ENCODE measurements at regions not wholly inside any gene's neighbourhood (a gene's known extent, or its start where the extent isn't known, plus 50 kb on each side); places are given as distances from the start of the nearest gene placed in this dataset.

DNA sequence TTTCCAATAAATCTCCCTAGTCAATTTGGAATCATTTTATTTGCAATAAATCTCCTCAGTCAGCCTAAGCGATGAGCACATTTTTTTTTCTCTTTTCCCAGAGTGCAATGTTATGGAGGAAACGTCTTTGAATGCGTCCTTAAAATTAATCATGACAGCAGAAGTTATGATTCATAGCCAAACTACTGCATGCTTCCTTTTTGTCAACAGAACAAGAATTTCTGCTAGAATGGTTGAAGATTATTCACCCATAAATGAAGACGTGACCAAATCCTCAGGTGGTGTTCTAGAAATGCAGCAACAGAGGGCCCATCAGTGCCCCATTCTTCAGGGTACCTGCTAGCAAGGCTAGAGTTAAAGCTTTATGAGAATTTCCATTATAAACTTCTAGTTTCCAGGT, 407.9 kb upstream of the PKN2 start:
- no peak overlapping the region for H3K4me3 ChIP-seq (ENCODE audit: low read length in 3 of 3)
- H3K27me3 ChIP-seq (ENCODE audit: control insufficient read depth in 3 of 3, insufficient read depth in 3 of 3, low read length in 3 of 3), result no peaks in the 10 kb centered on the region
- H3K4me1 ChIP-seq (ENCODE audit: control insufficient read depth in 3 of 3, insufficient read depth in 3 of 3, low read length in 3 of 3), result no peaks in the 10 kb centered on the region
- H3K9me3 ChIP-seq (ENCODE audit: control insufficient read depth in 3 of 3, low read length in 3 of 3), result no peaks in the 10 kb centered on the region
- H3K9ac ChIP-seq (ENCODE audit: low read depth in 1 of 3, low read length in 3 of 3), result no peak overlapping the region
- H3K36me3 ChIP-seq (ENCODE audit: control insufficient read depth in 3 of 3, insufficient read depth in 3 of 3, low read length in 3 of 3), result no peaks in the 10 kb centered on the region
- H3K27ac ChIP-seq (ENCODE audit: low read depth, low read length), result no peak overlapping the region

DNA sequence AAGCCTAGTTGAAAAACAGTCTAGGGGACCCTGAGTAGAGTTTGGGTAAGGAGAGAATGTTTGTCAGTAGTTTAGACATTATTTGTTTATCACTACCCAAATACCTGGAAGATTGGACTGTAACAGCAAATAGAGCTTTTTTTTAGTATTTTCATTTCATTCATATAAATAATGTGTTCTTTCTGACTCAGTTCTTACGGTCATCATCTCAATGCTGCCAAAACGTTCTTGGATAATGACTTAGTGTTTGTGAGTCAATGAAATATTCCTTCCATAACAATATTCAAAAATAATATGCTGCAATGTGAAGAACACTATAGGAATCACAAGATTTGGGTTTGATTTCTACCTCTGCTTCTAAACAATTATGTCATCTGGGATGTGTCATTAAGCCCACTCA, 400.0 kb upstream of the PKN2 start:
- Histone ChIP-seq H3K27ac (ENCODE audit: low read depth, low read length) (no peak overlapping the region), H3K4me1 (ENCODE audit: control insufficient read depth in 3 of 3, insufficient read depth in 3 of 3, low read length in 3 of 3) (no peaks in the 10 kb centered on the region)

DNA sequence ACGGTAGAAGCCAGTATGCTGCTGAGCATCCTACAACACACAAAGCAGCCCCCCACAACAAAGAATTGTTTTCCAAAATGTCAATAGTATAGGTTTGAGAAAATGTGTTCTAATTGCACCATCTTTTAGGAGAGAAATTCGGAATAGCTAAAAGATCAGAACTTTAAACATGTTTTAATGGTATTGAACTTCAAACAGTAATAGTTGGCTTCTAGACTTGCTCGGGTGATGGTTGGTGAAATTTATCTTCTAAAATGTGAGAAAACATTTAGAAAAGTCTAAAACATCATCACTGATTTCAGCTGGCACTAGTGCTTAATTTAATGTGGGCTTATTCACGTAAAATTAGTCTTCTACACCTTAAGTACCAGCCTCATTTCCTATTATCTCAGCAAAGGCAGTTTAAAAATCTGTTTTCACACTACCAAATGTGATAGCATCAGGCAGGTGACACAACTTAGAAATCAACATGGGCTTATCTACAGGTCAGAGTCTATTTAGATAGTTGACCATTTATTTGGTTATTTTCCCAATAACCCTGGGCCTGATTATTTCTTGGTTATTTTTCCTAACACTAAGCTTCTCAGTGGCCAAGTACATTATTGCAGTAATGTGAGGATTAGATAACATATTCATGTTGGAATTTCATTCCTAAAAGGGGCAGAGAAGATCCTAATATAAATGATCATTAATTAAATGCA, 399.3 kb upstream of the PKN2 start:
- no peaks in the 10 kb centered on the region for H3K27me3 ChIP-seq (ENCODE audit: control insufficient read depth in 3 of 3, insufficient read depth in 3 of 3, low read length in 3 of 3)
- H3K4me3 ChIP-seq (ENCODE audit: low read length in 3 of 3), result no peak overlapping the region
- H3K9me3 ChIP-seq (ENCODE audit: control insufficient read depth in 3 of 3, low read length in 3 of 3), result no peaks in the 10 kb centered on the region
- no peaks in the 10 kb centered on the region for H3K4me1 ChIP-seq (ENCODE audit: control insufficient read depth in 3 of 3, insufficient read depth in 3 of 3, low read length in 3 of 3)
- no peak overlapping the region for H3K27ac ChIP-seq (ENCODE audit: low read depth, low read length)
- no peak overlapping the region for H3K9ac ChIP-seq (ENCODE audit: low read depth in 1 of 3, low read length in 3 of 3)
- H3K36me3 ChIP-seq (ENCODE audit: control insufficient read depth in 3 of 3, insufficient read depth in 3 of 3, low read length in 3 of 3), result no peaks in the 10 kb centered on the region

More for the DNA sequence above, 400.0 kb upstream of the PKN2 start:
- H3K4me3 ChIP-seq (ENCODE audit: low read length in 3 of 3), result no peak overlapping the region
- H3K9me3 ChIP-seq (ENCODE audit: control insufficient read depth in 3 of 3, low read length in 3 of 3), result no peaks in the 10 kb centered on the region
- H3K9ac ChIP-seq (ENCODE audit: low read depth in 1 of 3, low read length in 3 of 3), result no peak overlapping the region
- no peaks in the 10 kb centered on the region for H3K36me3 ChIP-seq (ENCODE audit: control insufficient read depth in 3 of 3, insufficient read depth in 3 of 3, low read length in 3 of 3)
- H3K27me3 ChIP-seq (ENCODE audit: control insufficient read depth in 3 of 3, insufficient read depth in 3 of 3, low read length in 3 of 3), result no peaks in the 10 kb centered on the region

DNA sequence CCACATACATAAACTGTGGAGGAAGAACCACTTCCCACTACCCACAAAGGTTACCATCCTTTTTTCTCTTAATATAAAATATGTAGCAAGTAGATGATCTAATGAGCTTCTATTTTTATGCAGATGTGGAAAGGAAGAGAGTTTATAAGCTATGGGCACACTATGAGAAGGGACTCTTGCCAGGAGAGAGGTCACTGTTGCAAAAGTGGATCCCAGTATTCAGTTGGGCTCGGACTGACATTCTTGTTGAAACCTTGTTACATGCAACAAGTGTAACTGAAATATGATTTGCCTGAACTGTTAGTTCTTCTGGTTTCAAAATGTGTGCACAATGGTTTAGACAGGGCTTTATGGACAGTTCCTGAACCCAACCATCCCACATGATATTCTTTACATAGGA, 397.4 kb upstream of the PKN2 start:
- Histone ChIP-seq H3K27me3 (ENCODE audit: control insufficient read depth in 3 of 3, insufficient read depth in 3 of 3, low read length in 3 of 3) (no peaks in the 10 kb centered on the region), H3K9me3 (ENCODE audit: control insufficient read depth in 3 of 3, low read length in 3 of 3) (no peaks in the 10 kb centered on the region), H3K9ac (ENCODE audit: low read depth in 1 of 3, low read length in 3 of 3) (no peak overlapping the region), H3K4me1 (ENCODE audit: control insufficient read depth in 3 of 3, insufficient read depth in 3 of 3, low read length in 3 of 3) (no peaks in the 10 kb centered on the region), H3K4me3 (ENCODE audit: low read length in 3 of 3) (no peak overlapping the region), H3K36me3 (ENCODE audit: control insufficient read depth in 3 of 3, insufficient read depth in 3 of 3, low read length in 3 of 3) (no peaks in the 10 kb centered on the region), H3K27ac (ENCODE audit: low read depth, low read length) (no peak overlapping the region)

DNA sequence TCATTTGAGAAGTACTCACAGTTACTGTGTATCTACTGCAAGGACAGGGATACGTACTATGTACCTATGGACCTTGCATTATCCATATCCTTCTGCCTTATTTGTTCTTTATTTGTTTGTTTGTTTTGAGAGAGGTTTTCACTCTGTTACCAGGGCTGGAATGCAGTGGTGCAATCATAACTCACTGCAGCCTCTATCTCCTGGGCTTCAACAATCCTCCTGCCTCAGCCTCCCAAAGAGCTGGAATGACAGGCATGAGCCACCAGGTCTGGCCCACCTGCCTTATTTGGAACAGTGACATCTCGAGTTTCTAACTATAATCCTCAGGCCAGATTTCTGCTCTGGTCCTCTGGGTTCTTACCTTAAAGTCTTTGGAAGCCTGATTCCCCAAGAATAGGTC, 395.5 kb upstream of the PKN2 start:
- Histone ChIP-seq H3K27ac (ENCODE audit: low read depth, low read length) (no peak overlapping the region), H3K9me3 (ENCODE audit: control insufficient read depth in 3 of 3, low read length in 3 of 3) (no peaks in the 10 kb centered on the region), H3K36me3 (ENCODE audit: control insufficient read depth in 3 of 3, insufficient read depth in 3 of 3, low read length in 3 of 3) (no peaks in the 10 kb centered on the region), H3K27me3 (ENCODE audit: control insufficient read depth in 3 of 3, insufficient read depth in 3 of 3, low read length in 3 of 3) (no peaks in the 10 kb centered on the region), H3K9ac (ENCODE audit: low read depth in 1 of 3, low read length in 3 of 3) (no peak overlapping the region), H3K4me3 (ENCODE audit: low read length in 3 of 3) (no peak overlapping the region), H3K4me1 (ENCODE audit: control insufficient read depth in 3 of 3, insufficient read depth in 3 of 3, low read length in 3 of 3) (no peaks in the 10 kb centered on the region)

DNA sequence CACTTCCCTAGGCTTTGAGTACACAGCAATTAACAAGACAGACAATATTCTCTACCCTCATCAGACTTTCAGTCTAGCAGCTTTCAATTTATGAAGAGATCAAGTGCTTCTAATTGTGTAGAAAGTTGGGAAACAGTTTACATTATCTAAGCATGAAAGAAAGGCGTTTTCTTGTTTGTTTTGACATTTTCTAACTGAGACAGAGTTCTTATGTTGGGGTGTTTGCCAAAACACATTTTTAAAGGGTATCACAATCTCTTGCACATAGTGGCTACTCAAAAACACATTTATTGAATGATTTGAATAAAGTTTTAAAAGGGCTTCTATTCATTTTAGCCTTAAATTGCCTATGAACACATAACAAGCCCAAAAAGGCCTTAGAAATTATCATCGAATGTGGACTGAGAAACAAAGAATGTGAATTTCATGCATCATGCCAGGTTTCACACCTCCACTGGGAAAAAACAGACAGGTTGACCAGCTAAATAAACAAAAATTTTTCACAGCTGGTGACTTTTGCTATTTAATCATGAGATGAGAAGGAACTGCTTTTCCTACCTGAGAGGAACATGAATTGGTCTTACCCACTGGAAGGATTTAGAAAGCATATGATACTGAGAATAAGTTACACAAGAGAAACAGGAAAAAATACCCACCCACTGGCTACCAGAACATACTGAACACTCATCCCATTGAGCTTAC, 394.5 kb upstream of the PKN2 start:
- no peak overlapping the region for H3K9ac ChIP-seq (ENCODE audit: low read depth in 1 of 3, low read length in 3 of 3)
- H3K36me3 ChIP-seq (ENCODE audit: control insufficient read depth in 3 of 3, insufficient read depth in 3 of 3, low read length in 3 of 3), result no peaks in the 10 kb centered on the region
- no peaks in the 10 kb centered on the region for H3K9me3 ChIP-seq (ENCODE audit: control insufficient read depth in 3 of 3, low read length in 3 of 3)
- no peaks in the 10 kb centered on the region for H3K27me3 ChIP-seq (ENCODE audit: control insufficient read depth in 3 of 3, insufficient read depth in 3 of 3, low read length in 3 of 3)
- no peaks in the 10 kb centered on the region for H3K4me1 ChIP-seq (ENCODE audit: control insufficient read depth in 3 of 3, insufficient read depth in 3 of 3, low read length in 3 of 3)
- H3K4me3 ChIP-seq (ENCODE audit: low read length in 3 of 3), result no peak overlapping the region
- no peak overlapping the region for H3K27ac ChIP-seq (ENCODE audit: low read depth, low read length)

DNA sequence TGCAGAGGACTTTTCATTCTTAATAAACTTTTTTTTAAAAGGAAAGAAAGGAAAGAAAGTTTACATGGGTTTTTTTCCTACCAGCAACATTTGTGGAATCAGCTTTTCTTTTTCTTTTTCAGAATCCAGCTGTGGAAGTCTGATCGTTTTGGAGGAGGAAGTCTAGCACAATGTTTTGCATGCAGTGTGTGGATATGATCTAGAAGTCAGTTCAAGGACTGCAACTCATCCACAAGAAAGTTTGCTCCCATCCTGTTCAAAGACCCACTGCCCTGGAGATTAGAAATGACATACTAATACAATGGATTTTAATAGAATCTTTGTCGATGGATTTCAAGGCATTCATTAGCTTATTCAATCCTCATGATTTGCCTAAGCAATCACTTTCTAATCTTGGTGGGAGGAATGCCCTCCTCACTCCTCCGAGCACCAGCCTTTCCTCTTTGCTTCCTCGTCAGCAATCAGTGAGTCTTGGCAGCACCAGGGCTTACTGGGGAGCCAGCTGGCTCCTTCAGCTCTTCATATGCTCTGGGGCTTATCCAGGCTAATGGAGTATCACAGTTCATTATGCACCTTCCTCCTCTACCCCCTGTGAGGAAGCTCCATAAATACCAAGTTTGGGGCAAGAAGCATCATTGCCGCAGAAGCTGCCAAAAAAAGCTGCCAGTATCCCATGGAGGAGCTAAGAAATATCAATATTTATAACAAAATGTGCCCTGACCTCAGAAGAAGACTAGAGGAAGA, 392.3 kb upstream of the PKN2 start:
- Histone ChIP-seq H3K36me3 (ENCODE audit: control insufficient read depth in 3 of 3, insufficient read depth in 3 of 3, low read length in 3 of 3) (no peaks in the 10 kb centered on the region), H3K9ac (ENCODE audit: low read depth in 1 of 3, low read length in 3 of 3) (no peak overlapping the region), H3K4me3 (ENCODE audit: low read length in 3 of 3) (no peak overlapping the region), H3K27me3 (ENCODE audit: control insufficient read depth in 3 of 3, insufficient read depth in 3 of 3, low read length in 3 of 3) (no peaks in the 10 kb centered on the region), H3K9me3 (ENCODE audit: control insufficient read depth in 3 of 3, low read length in 3 of 3) (no peaks in the 10 kb centered on the region), H3K27ac (ENCODE audit: low read depth, low read length) (no peak overlapping the region), H3K4me1 (ENCODE audit: control insufficient read depth in 3 of 3, insufficient read depth in 3 of 3, low read length in 3 of 3) (no peaks in the 10 kb centered on the region)

DNA sequence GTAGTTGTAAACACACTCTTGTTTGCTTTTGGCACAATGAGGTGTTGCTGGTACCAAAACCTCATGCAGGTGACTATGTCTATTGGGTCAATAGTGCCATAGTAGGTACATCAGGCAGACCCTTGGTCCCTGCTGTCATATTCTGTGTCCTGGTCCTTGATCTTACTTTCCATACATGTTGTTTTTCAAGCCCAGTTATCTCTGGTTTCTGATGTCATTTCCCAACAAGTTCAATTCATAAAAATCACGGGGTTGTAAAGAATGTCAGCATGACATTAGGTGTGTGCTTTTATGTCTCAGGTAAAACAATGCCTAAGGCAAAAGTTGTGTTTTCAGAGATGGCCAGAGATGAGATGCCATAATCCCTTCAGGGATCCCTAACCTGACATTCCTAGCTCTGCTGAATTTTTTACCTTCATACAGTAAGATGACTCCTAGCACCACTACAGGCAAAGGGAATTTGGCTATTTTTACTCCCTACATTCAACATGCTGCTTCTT, 390.3 kb upstream of the PKN2 start:
- Histone ChIP-seq H3K9me3 (ENCODE audit: control insufficient read depth in 3 of 3, low read length in 3 of 3) (no peaks in the 10 kb centered on the region), H3K27me3 (ENCODE audit: control insufficient read depth in 3 of 3, insufficient read depth in 3 of 3, low read length in 3 of 3) (no peaks in the 10 kb centered on the region), H3K36me3 (ENCODE audit: control insufficient read depth in 3 of 3, insufficient read depth in 3 of 3, low read length in 3 of 3) (no peaks in the 10 kb centered on the region), H3K9ac (ENCODE audit: low read depth in 1 of 3, low read length in 3 of 3) (no peak overlapping the region), H3K27ac (ENCODE audit: low read depth, low read length) (no peak overlapping the region), H3K4me1 (ENCODE audit: control insufficient read depth in 3 of 3, insufficient read depth in 3 of 3, low read length in 3 of 3) (no peaks in the 10 kb centered on the region), H3K4me3 (ENCODE audit: low read length in 3 of 3) (no peak overlapping the region)

DNA sequence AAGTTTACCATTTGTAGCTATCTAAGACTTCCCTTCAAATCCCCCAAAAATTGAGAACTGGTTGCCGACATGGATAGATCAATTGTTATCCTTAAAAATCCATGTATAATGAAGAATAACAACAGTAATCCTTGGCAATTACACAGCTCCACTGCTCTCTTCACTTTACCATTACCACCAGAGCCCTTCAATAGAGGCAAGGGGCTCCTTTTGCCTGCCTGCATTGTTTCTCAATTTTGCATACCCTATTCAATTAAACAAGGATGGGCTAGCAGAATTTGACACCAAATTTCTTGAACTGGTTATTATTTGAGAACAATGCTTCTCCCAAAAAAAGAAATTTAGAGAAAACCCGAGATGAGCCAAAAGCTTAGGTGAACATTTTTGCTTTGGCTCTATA, 387.8 kb upstream of the PKN2 start:
- H3K27ac ChIP-seq (ENCODE audit: low read depth, low read length), result no peak overlapping the region
- no peaks in the 10 kb centered on the region for H3K36me3 ChIP-seq (ENCODE audit: control insufficient read depth in 3 of 3, insufficient read depth in 3 of 3, low read length in 3 of 3)
- H3K27me3 ChIP-seq (ENCODE audit: control insufficient read depth in 3 of 3, insufficient read depth in 3 of 3, low read length in 3 of 3), result no peaks in the 10 kb centered on the region
- H3K4me3 ChIP-seq (ENCODE audit: low read length in 3 of 3), result no peak overlapping the region
- H3K9ac ChIP-seq (ENCODE audit: low read depth in 1 of 3, low read length in 3 of 3), result no peak overlapping the region
- no peaks in the 10 kb centered on the region for H3K4me1 ChIP-seq (ENCODE audit: control insufficient read depth in 3 of 3, insufficient read depth in 3 of 3, low read length in 3 of 3)
- no peaks in the 10 kb centered on the region for H3K9me3 ChIP-seq (ENCODE audit: control insufficient read depth in 3 of 3, low read length in 3 of 3)

DNA sequence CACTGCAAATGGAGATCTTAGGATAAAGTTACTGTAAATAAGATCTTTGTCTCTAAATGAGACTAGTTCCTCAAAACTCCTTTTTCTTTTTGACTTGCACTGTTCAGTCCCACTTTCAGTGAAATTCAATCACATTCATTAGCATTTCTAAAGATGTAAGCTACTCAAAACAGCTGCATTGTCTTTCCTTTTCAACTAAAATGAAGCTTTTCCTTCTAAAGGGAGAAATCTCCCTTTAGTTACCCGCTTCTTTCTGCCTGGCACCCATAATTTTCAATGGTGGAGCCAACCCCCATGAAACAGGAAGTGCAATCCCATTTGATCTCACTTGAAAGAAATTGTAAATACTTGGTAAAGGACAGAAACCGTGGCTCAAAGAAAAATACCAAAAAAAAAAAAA, 387.4 kb upstream of the PKN2 start:
- Histone ChIP-seq H3K36me3 (ENCODE audit: control insufficient read depth in 3 of 3, insufficient read depth in 3 of 3, low read length in 3 of 3) (no peaks in the 10 kb centered on the region), H3K27ac (ENCODE audit: low read depth, low read length) (no peak overlapping the region), H3K4me3 (ENCODE audit: low read length in 3 of 3) (no peak overlapping the region), H3K9ac (ENCODE audit: low read depth in 1 of 3, low read length in 3 of 3) (no peak overlapping the region), H3K27me3 (ENCODE audit: control insufficient read depth in 3 of 3, insufficient read depth in 3 of 3, low read length in 3 of 3) (no peaks in the 10 kb centered on the region), H3K9me3 (ENCODE audit: control insufficient read depth in 3 of 3, low read length in 3 of 3) (no peaks in the 10 kb centered on the region), H3K4me1 (ENCODE audit: control insufficient read depth in 3 of 3, insufficient read depth in 3 of 3, low read length in 3 of 3) (no peaks in the 10 kb centered on the region)

All from skeletal muscle tissue (tissue), 3 donors.